H1 (cell line): ENCODE measurements at regions not wholly inside any gene's neighbourhood (a gene's known extent, or its start where the extent isn't known, plus 50 kb on each side); places are given as distances from the start of the nearest gene placed in this dataset.

Source experiments
- BRCA1 ChIP-seq: IDR thresholded peaks from 2 replicates; pipeline ENCODE4 v1.6.1; 2012; ENCODE audit warnings: low read depth, low read length, improper control_type of control experiment
- CBX5 ChIP-seq: fragments of 300-800, 300-1000 bp; sonication (generic); IDR thresholded peaks from 2 replicates; pipeline ENCODE4 v1.7.1; 2016; ENCODE audit warnings: antibody characterized with exemption, low read length, low read depth
- CTCF ChIP-seq, 3 experiments: IDR thresholded peaks; 1 replicate in 2 of 3; 2 replicates in 1 of 3; pipeline versions ENCODE4 v1.5.1 to v1.6.1; 2011; ENCODE audit warnings: low read length in 3 of 3, mild to moderate bottlenecking in 3 of 3, inconsistent platforms in 2 of 3, low read depth in 1 of 3, moderate library complexity in 1 of 3; ENCODE audit not compliant: insufficient read depth in 1 of 3; ENCODE audit errors: control extremely low read depth in 1 of 3
- EP300 ChIP-seq, 2 experiments: IDR thresholded peaks; 1 replicate in 1 of 2; 2 replicates in 1 of 2; pipeline ENCODE4 v1.6.1; 2011 to 2012; ENCODE audit warnings: low read depth in 2 of 2, low read length in 2 of 2, mild to moderate bottlenecking in 2 of 2, borderline replicate concordance in 1 of 2, inconsistent platforms in 1 of 2, moderate library complexity in 1 of 2
- GTF2F1 ChIP-seq: IDR thresholded peaks from 2 replicates; pipeline ENCODE4 v1.6.1; 2012; ENCODE audit warnings: low read depth, low read length, improper control_type of control experiment, borderline replicate concordance
- HDAC2 ChIP-seq, 2 experiments: fragments of 300-600 bp in 1 of 2; sonication (generic) in 1 of 2; IDR thresholded peaks; 2 replicates each; pipeline ENCODE4 v1.6.1; 2011 to 2012; ENCODE audit warnings: low read depth in 2 of 2, low read length in 2 of 2, mild to moderate bottlenecking in 2 of 2, moderate library complexity in 2 of 2, borderline replicate concordance in 1 of 2, inconsistent platforms in 1 of 2
- JUN ChIP-seq: IDR thresholded peaks from 2 replicates; pipeline ENCODE4 v1.6.1; 2011; ENCODE audit warnings: low read depth, mild to moderate bottlenecking, improper control_type of control experiment, low read length
- POLR2A ChIP-seq, 2 experiments: IDR thresholded peaks; 1 replicate in 1 of 2; 2 replicates in 1 of 2; pipeline ENCODE4 v1.6.1; 2011; ENCODE audit warnings: low read depth in 2 of 2, low read length in 2 of 2, mild to moderate bottlenecking in 2 of 2; ENCODE audit errors: control extremely low read depth in 1 of 2
- POLR2AphosphoS5 ChIP-seq: IDR thresholded peaks from 2 replicates; pipeline ENCODE4 v1.6.1; 2011; ENCODE audit warnings: low read depth, low read length
- SUZ12 ChIP-seq: fragments of 200-600 bp; sonication (generic); IDR thresholded peaks from 2 replicates; pipeline ENCODE4 v1.6.1; 2012; ENCODE audit warnings: mild to moderate bottlenecking, inconsistent platforms, low read length, moderate library complexity, mixed read lengths
- TCF12 ChIP-seq: IDR thresholded peaks from 2 replicates; pipeline ENCODE4 v1.6.1; 2011; ENCODE audit warnings: low read depth, mild to moderate bottlenecking, low read length

GRCh38 chr16:59658572-59658971 is 924.5 kb upstream of the GOT2 start:
- TF ChIP-seq CTCF (IDR thresholded peaks at IDR 0.05; ENCODE audit: control extremely low read depth in 1 of 3, insufficient read depth in 1 of 3, low read depth in 1 of 3, low read length in 3 of 3) (no peak), JUN (no peak), BRCA1 (no peak), GTF2F1 (no peak), SUZ12 (no peak), EP300 (IDR thresholded peaks at IDR 0.05; ENCODE audit: borderline replicate concordance in 1 of 2, low read depth in 2 of 2, low read length in 2 of 2) (no peak), HDAC2 (IDR thresholded peaks at IDR 0.05; ENCODE audit: borderline replicate concordance in 1 of 2, low read depth in 2 of 2, low read length in 2 of 2) (no peak), POLR2A (IDR thresholded peaks at IDR 0.05; ENCODE audit: control extremely low read depth in 1 of 2, low read depth in 2 of 2, low read length in 2 of 2) (no peak), POLR2AphosphoS5 (no peak), CBX5 (no peak), TCF12 (no peak)
